ENCODE measurements at regions not wholly inside any gene's neighbourhood (a gene's known extent, or its start where the extent isn't known, plus 50 kb on each side); places are given as distances from the start of the nearest gene placed in this dataset.

DNA sequence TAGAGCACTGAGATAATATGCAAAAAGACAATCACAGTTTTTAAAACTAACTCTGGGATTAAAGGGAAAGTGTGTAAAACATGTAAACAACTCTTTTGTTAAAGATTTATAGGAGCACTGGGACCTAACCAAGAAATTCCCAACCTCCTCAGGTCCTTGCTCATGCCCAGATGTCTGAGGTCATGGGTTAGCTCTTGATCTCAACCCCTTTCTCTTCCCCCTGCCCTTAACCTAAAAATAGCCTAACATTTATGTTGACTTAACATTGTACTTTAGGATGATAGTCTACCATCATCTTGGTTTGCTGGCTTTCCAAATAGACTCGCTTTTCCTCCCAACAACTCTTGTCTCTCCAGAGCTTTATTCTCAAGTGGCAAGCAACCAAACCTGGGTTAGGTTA is 258.2 kb upstream of the FAT3 start:
- TF ChIP-seq ZBTB33 (IDR thresholded peaks at IDR 0.05; ENCODE audit: borderline replicate concordance, low read depth), result no peak
- TF ChIP-seq POLR2AphosphoS5 (IDR thresholded peaks at IDR 0.05; ENCODE audit: low read depth, low read length), result no peak
- TF ChIP-seq, protein P1, sequence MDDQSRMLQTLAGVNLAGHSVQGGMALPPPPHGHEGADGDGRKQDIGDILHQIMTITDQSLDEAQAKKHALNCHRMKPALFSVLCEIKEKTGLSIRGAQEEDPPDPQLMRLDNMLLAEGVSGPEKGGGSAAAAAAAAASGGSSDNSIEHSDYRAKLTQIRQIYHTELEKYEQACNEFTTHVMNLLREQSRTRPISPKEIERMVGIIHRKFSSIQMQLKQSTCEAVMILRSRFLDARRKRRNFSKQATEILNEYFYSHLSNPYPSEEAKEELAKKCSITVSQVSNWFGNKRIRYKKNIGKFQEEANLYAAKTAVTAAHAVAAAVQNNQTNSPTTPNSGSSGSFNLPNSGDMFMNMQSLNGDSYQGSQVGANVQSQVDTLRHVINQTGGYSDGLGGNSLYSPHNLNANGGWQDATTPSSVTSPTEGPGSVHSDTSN (IDR thresholded peaks at IDR 0.05), result no peak
- no peak for TF ChIP-seq CTCF (IDR thresholded peaks at IDR 0.05)
- no peak for TF ChIP-seq EZH2phosphoT487 (IDR thresholded peaks at IDR 0.05; ENCODE audit: borderline replicate concordance, low read depth)
- no peak for TF ChIP-seq EP300 (IDR thresholded peaks at IDR 0.05; ENCODE audit: borderline replicate concordance in 1 of 2, low read depth in 1 of 2, low read length in 1 of 2)

Data from SK-N-SH (cell line).